ENCODE measurements at regions not wholly inside any gene's neighbourhood (a gene's known extent, or its start where the extent isn't known, plus 50 kb on each side); places are given as distances from the start of the nearest gene placed in this dataset.
"Not testable (repeated sequence)": the region's sequence is repeated elsewhere in the genome, so short reads cannot be mapped to it uniquely, and the experiment has no call there.

DNA sequence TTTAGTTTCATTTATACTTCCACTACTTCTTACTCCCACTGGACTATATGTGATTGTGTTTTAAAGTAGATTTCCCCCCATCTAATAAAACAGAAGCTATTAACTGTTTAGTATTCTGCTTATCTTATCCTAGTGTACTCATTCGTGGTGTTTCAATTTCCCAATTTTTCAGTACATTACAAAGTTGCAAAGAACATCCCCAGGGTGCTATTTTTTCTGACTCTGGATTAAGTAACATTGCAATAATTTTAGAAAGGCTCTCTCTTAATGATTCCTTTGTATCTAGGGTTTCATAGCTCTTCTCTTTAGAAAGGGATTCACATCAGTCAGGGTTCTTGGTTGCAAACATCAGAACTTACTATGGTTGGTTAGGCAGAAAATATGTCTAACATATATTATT, 317.9 kb upstream of the DIPK2B start:
- no peak for DNase-seq (ENCODE audit: extremely low read depth in 1 of 11, low read depth in 9 of 11, low spot score in 4 of 11)

DNA sequence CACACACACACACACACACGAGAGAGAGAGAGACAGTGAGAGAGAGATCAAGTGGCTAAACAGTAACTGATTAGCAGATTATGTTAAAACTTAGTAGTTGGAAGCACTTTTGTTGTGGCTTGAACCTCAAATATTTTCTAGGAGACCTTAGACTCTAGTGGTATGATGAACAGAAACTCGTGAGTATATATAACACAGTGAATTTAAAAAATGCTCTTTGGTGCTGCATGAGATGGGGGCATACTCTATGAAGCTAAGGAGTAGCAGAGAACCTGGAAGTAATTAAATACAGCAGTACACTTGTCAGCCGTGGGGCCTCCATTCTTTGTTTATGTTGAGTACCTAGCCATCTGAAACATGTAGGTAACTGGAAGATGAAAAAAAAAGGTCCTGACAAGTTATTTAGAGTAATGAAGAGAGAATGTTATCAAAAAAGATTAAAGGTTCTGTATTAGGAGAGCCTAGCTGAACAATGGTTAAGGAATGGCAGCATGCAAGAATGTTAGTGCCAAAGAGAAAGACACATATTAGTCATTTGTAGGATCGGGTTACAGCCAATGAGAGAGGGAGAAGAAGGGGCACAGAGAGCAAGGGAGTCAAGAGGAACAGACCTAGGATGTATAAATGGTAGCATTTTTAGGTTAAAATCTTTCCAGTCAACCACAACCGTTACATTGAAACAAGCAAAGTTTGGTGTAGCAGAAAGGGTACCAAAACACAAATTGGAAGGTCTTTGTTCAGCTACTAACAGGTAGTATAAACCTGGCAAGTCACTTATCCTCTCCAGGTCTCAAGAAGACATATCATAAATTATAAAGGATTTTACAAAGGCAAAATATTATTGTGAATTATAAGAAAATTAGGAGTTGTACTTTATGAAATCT, 316.7 kb upstream of the DIPK2B start:
- DNase-seq (ENCODE audit: extremely low read depth in 1 of 11, low read depth in 9 of 11, low spot score in 4 of 11), result no peak

- peak in 4 of 11 donors; percentile 15 to 31 (median 23) for DNase-seq (ENCODE audit: extremely low read depth in 1 of 11, low read depth in 9 of 11, low spot score in 4 of 11)
Observed at GRCh38 chrX:45515262-45516215, 314.9 kb upstream of the DIPK2B start.

DNA sequence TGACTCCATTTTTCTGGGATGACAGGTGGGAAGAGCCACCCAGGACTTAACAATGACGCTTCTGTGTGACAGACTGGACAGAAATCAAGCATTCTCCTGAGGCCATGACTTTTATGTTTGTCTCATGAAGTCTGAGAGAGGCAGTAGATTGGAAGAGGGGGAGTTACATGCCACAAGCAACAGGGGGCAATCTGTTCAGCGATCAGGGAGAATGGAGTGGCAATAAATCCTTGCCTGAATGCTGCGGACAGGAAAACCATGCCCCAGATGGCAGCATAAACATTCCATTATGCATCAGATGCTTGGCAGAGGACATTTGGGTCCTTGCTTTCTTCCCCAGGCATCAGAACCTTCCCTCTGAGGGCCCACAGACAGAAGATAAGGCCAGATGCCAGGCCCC, 312.4 kb upstream of the DIPK2B start:
- DNase-seq (ENCODE audit: extremely low read depth in 1 of 11, low read depth in 9 of 11, low spot score in 4 of 11), result no peak

- DNase-seq (ENCODE audit: extremely low read depth in 1 of 11, low read depth in 9 of 11, low spot score in 4 of 11), result no peak
Observed at GRCh38 chrX:45508454-45508853, 307.8 kb upstream of the DIPK2B start.

DNA sequence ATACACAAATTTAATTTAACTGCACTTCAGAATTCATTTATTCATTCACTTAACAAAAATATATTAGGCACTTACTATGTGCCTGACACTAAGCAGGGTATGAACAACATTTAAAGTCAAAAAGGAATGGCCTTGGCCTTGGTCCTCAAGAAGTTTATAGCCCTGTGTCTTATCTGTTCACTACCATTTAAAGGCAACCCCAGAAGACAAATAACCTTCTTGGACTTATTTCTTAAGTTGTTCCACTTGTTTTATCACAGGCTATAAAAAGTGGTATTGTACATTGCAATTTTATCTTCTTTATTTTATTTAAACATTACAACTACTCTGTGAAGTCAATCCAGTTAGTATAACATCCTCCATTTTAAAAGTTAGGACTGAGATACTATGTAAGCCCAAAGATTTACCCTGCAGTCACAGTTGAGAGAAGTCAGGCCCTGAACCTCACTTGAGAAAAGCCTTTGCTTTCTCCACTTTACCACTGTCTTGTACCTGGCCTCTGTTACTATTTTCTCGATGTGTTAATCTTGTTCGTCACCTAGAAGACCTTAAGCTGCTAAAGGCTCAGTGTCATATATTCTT, 305.6 kb upstream of the DIPK2B start:
- no peak for DNase-seq (ENCODE audit: extremely low read depth in 1 of 11, low read depth in 9 of 11, low spot score in 4 of 11)

GRCh38 chrX:45505214-45505613, 304.5 kb upstream of the DIPK2B start:
- DNase-seq (ENCODE audit: extremely low read depth in 1 of 11, low read depth in 9 of 11, low spot score in 4 of 11), result no peak

GRCh38 chrX:45503787-45504362, 303.2 kb upstream of the DIPK2B start:
- DNase-seq (ENCODE audit: extremely low read depth in 1 of 11, low read depth in 9 of 11, low spot score in 4 of 11), result not testable (repeated sequence)

- no peak for DNase-seq (ENCODE audit: extremely low read depth in 1 of 11, low read depth in 9 of 11, low spot score in 4 of 11)
Observed at GRCh38 chrX:45502396-45502795, 301.7 kb upstream of the DIPK2B start.

- no peak for DNase-seq (ENCODE audit: extremely low read depth in 1 of 11, low read depth in 9 of 11, low spot score in 4 of 11)
Observed at GRCh38 chrX:45497290-45497689, 296.6 kb upstream of the DIPK2B start.

GRCh38 chrX:45485719-45486118, 285.0 kb upstream of the DIPK2B start:
- no peak for DNase-seq (ENCODE audit: extremely low read depth in 1 of 11, low read depth in 9 of 11, low spot score in 4 of 11)

DNA sequence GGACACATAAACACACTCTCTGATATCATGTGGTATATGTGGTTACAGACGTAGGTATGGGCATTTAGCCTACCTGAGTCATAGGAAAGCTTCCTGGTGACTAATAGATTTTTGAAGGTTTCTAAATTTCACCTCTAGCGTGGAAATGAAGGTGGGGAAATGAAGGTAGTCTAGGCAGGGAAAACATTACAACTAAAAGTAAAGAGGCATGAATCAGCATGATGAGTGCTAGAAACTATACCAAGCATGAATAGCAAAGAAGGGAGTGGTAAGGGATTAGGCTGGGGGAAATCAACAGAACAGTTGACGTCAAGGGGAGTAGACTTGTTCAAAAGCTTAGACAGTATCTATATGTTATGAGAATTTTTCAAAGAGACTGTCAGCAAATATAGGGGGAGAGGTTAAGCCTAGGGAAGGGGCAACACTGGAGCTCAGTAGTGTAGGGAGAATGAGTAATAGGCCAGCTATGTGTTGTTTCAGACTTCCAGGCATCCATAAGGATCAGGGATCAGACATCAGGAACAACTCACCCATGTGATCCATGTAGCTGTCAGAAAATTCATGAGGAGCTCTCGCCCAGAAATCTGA, 279.3 kb upstream of the DIPK2B start:
- DNase-seq (ENCODE audit: extremely low read depth in 1 of 11, low read depth in 9 of 11, low spot score in 4 of 11), result no peak

DNA sequence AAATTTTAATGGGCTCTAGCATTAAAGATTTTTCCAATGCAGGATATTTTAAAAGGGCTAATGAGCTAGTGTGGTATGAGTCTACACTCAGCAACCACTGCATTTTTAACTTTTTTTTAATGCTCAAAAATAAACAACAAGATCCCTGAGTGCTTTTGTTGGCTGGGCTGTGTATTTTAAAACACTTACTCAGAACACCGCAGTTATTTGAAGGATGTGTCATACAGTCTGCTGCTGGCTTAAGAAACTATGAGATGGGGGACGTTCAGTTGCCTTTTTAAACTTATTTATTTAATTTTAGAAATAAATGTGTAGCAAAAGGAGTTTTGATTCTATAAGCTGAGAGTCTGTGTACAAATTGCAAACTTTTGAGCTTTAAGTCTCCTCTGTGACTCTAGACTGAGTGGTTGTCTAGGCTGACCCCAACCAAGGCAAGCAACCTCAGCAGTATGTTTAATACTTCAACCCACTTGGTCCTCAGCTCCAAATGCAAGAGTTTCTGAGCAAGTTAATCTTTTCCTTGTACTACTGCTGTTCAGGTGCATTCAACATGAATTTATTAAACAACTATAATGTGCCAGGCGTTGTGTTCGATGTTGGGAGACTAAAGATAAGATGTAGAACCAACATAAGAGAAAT, 278.6 kb upstream of the DIPK2B start:
- DNase-seq (ENCODE audit: extremely low read depth in 1 of 11, low read depth in 9 of 11, low spot score in 4 of 11), result no peak

DNA sequence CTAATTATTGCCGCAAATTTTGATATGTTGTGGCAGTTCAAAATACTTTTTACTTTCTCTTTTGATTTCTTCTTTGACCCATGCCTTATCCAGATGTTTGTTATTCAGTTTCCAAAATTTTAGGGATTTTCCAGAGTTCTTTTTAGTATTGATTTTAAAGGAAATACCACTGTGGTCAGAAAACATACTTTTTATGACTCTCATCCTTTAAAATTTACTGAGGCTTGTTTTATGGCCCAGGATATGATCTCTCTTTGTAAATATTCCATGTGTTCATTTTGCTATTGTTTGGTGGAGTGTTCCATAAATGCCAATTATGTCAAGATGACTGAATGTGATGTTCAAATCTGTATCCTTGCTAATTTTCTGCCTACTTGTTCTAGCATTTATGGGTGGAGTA, 272.3 kb upstream of the DIPK2B start:
- no peak for DNase-seq (ENCODE audit: extremely low read depth in 1 of 11, low read depth in 9 of 11, low spot score in 4 of 11)

GRCh38 chrX:45467537-45467936, 266.9 kb upstream of the DIPK2B start:
- DNase-seq (ENCODE audit: extremely low read depth in 1 of 11, low read depth in 9 of 11, low spot score in 4 of 11), result not testable (repeated sequence)

DNA sequence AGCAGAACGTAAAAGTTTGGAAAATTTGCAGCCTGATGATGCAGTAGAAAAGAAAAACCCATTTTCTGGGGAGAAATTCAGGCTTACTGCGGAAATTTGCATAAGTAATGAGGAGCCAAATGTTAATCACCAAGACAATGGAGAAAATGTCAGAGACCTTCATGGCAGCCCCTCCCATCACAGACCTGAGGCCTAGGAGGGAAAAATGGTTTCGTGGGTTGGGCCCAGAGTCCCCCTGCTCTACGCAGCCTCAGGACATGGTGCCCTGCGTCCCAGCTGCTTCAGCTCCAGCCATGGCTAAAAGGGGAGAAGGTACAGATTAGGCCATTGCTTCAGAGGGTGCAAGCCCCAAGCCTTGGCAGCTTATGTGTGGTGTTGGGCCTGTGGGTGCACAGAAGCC, 255.1 kb upstream of the DIPK2B start:
- DNase-seq (ENCODE audit: extremely low read depth in 1 of 11, low read depth in 9 of 11, low spot score in 4 of 11), result not testable (repeated sequence)

DNA sequence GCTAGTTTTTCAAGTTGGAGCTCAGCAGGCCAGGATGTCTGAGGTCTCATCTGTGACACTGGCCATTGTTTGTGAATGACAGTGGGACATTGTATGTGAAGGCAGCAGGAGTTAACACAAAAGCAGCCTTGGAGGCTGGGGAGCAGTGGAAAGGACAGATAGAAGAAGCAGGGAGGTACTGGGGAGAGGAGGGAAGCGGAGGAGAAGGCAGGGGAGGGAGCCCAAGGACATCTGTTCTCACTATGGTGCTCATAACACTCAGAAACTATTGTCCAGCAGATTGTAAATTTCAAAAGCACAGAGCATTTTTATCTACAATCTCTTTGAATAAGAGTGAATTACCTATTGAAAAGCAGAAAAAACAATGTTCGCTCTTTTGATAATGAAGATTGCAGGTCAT, 253.6 kb upstream of the DIPK2B start:
- no peak for DNase-seq (ENCODE audit: extremely low read depth in 1 of 11, low read depth in 9 of 11, low spot score in 4 of 11)

DNA sequence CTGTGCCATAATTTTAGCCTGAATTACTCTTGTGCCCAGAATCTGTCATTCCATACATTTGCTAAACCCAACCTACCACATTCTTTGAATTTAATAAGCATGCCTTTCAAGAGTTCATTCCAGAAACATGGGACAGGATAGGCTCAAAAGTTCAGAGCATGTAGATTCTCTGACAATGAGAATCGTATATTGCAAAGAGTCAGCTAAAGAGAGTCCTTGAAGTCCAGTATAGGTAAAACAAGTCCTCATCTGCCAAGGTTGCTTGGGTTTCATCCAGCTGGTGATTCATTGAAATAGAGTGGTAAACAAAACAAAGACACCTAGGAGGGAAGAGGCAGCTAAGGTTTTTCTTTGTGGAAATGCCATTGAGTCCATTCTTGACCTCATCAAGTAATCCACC, 249.3 kb upstream of the DIPK2B start:
- DNase-seq (ENCODE audit: extremely low read depth in 1 of 11, low read depth in 9 of 11, low spot score in 4 of 11), result no peak

- DNase-seq (ENCODE audit: extremely low read depth in 1 of 11, low read depth in 9 of 11, low spot score in 4 of 11), result no peak
Observed at GRCh38 chrX:45447995-45448394, 247.3 kb upstream of the DIPK2B start.
